ENCODE measurements at regions not wholly inside any gene's neighbourhood (a gene's known extent, or its start where the extent isn't known, plus 50 kb on each side); places are given as distances from the start of the nearest gene placed in this dataset.
"Not testable (repeated sequence)": the region's sequence is repeated elsewhere in the genome, so short reads cannot be mapped to it uniquely, and the experiment has no call there.

GRCh38 chr9:64367826-64368643 lies 917.0 kb downstream of the FOXD4L5 start:
- not testable (repeated sequence) for TF ChIP-seq CTCF, POLR2A, EP300 (IDR thresholded peaks at IDR 0.05)
